ENCODE measurements at regions not wholly inside any gene's neighbourhood (a gene's known extent, or its start where the extent isn't known, plus 50 kb on each side); places are given as distances from the start of the nearest gene placed in this dataset.

DNA sequence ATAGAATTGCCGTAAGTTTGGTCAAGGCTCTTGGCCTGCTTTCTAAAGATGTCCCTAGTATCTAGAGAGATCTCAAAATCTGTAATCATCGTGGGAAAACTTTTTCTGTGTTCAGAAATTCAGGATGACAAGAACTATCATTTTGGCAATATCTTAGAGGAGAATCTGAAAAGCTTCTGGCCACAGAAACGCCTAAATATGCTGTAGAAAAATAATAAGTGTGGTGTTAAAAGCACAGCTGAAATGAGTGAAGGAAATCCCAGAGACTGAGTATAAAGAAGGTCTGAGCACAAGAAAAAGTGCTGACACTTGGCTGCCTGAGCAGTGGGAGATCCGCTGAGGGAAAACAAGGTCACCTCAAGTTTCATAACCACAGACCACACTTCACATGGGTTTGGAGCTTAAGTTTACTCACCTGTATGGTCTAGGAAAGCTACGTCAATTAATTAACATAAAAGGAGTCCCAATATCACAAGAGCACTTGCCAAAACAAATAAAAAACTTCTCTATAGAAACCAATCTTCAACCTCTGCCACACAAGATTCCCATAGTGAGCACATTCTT is 235.2 kb upstream of the IRF2BP2 start:
- Mint-ChIP-seq H3K9me3 (no peaks in the 10 kb centered on the region), H3K36me3 (peaks cover 0 to 5% of the 10 kb centered on the region in 2 donors), H3K27ac (peak overlapping the region; percentile 88 to 90)
- peak in 1 of 2 donors; percentile 55 for DNase-seq (ENCODE audit: low spot score in 2 of 2)
- peak; percentile 33 to 48 for ATAC-seq

DNA sequence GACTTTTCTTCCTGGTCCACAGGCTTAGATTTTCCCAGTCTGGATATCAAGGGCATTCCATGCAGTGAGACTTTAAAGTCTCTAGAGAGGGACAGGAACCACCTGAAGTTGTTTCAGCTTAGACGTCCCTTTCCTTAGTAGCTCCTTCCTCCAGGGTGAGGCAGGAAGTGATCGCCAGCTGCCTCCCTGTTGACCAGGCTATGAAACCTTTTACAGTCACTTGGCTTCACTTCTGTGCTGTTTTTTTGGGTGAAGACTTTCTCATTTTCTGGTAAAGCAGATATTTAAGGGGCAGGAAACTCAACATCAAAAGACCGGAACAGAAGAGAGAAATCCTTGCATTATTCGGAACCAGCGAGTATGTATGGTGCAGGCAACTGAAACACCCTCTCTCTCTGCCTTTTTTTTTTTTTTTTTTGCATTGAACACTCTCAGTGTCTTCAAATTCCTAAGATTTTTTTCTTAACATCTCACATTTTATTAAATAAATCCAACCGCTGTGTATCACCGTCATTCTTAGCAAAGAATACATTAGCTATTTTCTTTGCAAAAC is 234.6 kb upstream of the IRF2BP2 start:
- DNase-seq (ENCODE audit: low spot score in 2 of 2), result peak in 1 of 2 donors; percentile 21
- Mint-ChIP-seq H3K27ac (peak overlapping the region; percentile 88 to 90), H3K9me3 (no peaks in the 10 kb centered on the region), H3K36me3 (peaks cover 0 to 5% of the 10 kb centered on the region in 2 donors)
- ATAC-seq, result no peak

DNA sequence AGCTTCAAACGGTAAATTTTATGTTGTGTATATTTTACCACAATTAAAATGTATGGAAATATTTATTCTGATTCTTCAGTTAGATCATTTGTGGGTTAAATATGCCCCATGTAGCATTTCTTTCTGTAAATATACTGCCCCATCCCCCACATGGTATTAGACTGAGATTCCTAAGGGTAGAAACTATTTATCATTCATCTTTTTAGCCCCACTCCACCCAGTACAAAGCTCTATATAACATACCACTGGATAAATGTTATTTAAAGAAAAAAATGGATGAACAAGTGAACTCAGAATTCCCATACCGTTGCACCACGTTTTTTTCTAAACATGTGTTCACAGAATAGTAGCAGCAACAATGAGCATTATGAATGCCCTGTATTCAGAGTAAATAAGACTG is 234.0 kb upstream of the IRF2BP2 start:
- DNase-seq (ENCODE audit: low spot score in 2 of 2) (no peak), ATAC-seq (no peak)
- no peaks in the 10 kb centered on the region for H3K9me3 Mint-ChIP-seq
- peaks cover 0 to 5% of the 10 kb centered on the region in 2 donors for H3K36me3 Mint-ChIP-seq
- H3K27ac Mint-ChIP-seq, result peak overlapping the region; percentile 88 to 90

DNA sequence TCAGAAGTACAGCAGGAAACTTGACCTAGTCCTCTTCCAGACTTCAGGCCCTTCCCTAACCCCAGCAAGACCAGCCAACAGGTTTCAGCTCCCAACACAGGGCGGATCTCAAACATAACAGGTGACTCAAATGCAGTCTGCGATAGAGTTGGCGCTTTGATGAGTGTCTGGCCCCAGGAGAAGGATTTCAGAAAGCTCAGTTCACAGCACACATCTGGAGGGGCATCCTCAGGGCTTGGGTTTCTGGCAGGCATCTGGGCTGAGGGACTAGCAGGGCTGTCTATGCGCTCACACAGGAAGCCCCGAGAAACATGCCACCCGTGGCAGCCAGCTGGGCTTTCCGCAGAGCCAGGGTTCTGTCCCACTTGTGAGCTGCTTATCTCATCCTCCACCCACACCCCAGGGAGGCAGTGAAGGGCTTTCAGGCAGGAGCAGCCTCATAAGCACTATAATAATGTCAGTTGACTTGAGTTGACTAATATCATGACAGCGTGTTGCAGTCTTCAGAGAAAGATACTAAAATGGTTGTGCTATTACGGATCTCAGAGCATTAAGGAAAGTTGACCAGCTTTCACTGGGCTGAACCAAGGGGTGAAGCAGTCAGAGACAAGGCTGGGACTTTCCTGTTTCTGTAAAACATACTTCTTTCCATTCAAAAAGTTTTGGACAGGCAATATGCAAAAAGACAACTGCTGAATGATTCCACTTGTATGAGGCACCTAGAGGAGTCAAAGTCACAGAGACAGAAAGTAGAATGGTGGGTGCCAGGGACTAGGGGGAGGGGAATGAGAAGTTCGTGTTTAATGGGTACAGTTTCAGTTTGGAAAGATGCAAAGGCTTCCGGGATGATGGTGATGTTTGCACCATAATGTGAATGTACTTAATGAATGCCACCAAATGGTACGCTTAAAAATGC is 233.0 kb upstream of the IRF2BP2 start:
- H3K9me3 Mint-ChIP-seq, result peaks cover 0 to under 1% of the 10 kb centered on the region in 2 donors

DNA sequence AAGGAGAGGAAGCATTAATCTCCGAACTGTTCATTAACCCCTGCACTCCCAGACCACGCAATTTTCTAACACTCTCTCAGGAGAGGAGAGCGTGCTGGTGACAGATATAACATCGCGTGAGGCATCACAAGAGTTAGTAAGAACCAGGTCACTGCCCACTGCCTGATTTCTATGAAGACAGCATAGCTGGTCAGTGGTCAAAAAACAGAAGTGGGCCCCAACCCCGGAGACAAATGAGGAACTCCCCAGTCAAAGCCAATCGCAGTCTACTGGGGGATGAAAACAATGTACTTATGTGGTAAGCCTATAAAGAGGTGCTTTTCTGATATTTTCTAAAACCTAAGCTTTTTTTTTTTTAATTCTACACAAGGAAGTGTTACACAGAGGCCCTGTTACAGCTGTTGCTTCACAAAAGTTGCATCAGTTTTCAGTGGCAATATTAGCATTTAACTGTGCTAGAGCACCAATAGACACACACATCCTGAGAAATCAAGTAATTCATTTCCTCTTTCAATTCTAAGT is 231.8 kb upstream of the IRF2BP2 start:
- ATAC-seq (no peak), DNase-seq (ENCODE audit: low spot score in 2 of 2) (no peak)
- H3K9me3 Mint-ChIP-seq, result peaks cover 0 to 5% of the 10 kb centered on the region in 2 donors
- peak overlapping the region; percentile 15 to 90 for H3K27ac Mint-ChIP-seq
- peaks cover 0 to 5% of the 10 kb centered on the region in 2 donors for H3K36me3 Mint-ChIP-seq

More for the DNA sequence above, 233.0 kb upstream of the IRF2BP2 start:
- H3K36me3 Mint-ChIP-seq, result peaks cover 0 to 5% of the 10 kb centered on the region in 2 donors
- DNase-seq (ENCODE audit: low spot score in 2 of 2), result peak; percentile 81 to 86
- H3K27ac Mint-ChIP-seq, result peak overlapping the region; percentile 88 to 90
- peak; percentile 88 to 89 for ATAC-seq

DNA sequence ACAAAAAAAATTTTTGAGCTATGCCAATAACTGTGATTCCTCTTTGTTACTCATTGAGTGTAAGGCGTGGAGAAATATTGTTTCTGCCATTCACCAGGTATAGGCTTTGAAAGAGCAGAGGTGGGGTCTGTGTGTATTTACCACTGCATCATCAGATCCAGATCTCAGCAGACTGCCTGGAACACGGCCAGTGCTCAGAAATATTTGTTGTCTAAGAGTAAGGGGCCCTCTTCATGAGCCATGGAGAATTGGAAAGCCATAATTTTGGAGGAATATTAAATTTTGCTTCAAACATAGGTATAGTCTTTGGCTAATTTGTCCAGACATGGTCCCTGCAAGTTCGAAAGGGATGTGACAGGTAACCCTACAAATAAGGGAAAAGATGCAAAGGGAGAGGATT is 231.3 kb upstream of the IRF2BP2 start:
- H3K9me3 Mint-ChIP-seq, result peaks cover 0 to 8% of the 10 kb centered on the region in 2 donors
- ATAC-seq (no peak), DNase-seq (ENCODE audit: low spot score in 2 of 2) (no peak)
- H3K36me3 Mint-ChIP-seq, result peaks cover 0 to 5% of the 10 kb centered on the region in 2 donors
- peak overlapping the region in 1 of 2 donors; percentile 15 for H3K27ac Mint-ChIP-seq

DNA sequence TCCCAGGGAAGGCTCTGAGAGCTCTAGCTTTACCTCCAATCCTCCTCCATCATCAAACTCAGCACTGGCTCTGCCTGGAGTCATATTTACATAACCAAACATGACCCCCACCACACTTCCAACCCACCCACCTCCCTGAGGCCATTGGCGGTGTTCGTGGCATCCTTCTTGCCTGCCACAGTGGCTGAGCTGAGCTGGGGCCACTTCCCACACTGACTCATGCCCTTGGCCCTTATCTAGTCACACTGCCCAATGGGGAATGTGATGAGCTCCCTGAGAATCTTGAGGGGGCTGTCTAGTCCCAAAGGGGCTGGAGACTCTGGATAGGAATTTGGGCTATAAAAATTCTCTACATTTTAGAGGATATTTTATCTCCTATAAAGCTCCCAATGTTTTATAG is 230.9 kb upstream of the IRF2BP2 start:
- no peak for ATAC-seq
- Mint-ChIP-seq H3K9me3 (peaks cover 0 to 9% of the 10 kb centered on the region in 2 donors), H3K36me3 (peaks cover 0 to 5% of the 10 kb centered on the region in 2 donors), H3K27ac (no peak overlapping the region)
- no peak for DNase-seq (ENCODE audit: low spot score in 2 of 2)

DNA sequence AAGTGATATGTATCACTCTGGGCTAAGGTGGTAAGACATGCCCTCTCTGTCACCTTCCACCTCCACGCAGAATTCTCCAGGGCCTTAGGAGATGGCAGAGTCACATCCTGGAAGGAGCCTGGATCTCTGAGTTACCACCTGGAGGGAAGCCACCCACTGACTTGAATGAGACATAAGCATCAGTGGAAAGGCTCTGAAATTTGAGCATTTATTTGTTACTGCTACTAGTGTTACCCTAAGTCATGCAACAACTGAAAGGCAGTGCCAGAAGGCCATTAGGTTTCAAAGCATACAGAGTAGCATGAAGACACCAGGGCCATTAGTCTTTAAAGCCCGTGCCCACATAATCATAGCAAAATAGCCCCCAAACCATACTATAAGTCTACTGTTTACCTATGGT is 230.3 kb upstream of the IRF2BP2 start:
- ATAC-seq (no peak), DNase-seq (ENCODE audit: low spot score in 2 of 2) (no peak)
- Mint-ChIP-seq H3K36me3 (no peaks in the 10 kb centered on the region), H3K9me3 (peaks cover 0 to 9% of the 10 kb centered on the region in 2 donors), H3K27ac (no peak overlapping the region)

DNA sequence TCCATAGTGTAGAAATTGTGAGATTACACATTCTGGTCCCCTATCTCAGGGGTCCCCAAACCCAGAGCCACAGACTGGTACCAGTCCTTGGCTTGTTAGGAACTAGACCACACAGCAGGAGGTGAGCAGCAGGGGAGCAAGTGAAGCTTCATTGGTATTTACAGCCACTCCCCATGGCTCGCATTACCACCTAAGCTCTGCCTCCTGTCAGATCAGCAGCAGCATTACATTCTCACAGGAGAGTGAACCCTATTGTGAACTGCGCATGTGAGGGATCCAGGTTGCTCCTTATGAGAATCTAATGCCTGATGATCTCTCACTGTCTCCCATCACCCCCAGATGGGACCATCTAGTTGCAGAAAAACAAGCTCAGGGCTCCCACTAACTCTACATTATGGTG is 229.7 kb upstream of the IRF2BP2 start:
- Mint-ChIP-seq H3K27ac (peak overlapping the region in 1 of 2 donors; percentile 14), H3K9me3 (peaks cover 0 to 9% of the 10 kb centered on the region in 2 donors), H3K36me3 (no peaks in the 10 kb centered on the region)
- ATAC-seq (no peak), DNase-seq (ENCODE audit: low spot score in 2 of 2) (no peak)

DNA sequence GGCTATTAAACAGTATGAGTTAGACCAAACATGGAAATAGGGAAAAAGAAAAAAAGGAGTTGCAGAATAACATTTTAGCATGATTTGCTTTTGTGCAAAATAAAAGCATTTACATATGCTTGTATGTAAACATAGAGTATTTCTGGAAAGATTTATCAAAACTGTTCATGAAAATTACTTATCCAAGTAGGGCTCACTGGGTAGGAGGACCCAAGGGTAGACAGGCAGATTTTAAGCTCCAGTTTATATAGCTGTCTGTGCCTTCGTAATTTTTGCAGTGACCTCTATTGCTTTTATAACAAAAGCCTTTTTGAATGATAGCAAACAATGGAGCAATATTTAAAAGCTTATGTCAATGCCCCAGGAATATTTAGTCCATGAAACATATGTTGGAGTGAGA is 228.8 kb upstream of the IRF2BP2 start:
- Mint-ChIP-seq H3K36me3 (peaks cover 0 to 5% of the 10 kb centered on the region in 2 donors), H3K27ac (no peak overlapping the region), H3K9me3 (peaks cover 0 to 14% of the 10 kb centered on the region in 2 donors)
- ATAC-seq (no peak), DNase-seq (ENCODE audit: low spot score in 2 of 2) (no peak)

DNA sequence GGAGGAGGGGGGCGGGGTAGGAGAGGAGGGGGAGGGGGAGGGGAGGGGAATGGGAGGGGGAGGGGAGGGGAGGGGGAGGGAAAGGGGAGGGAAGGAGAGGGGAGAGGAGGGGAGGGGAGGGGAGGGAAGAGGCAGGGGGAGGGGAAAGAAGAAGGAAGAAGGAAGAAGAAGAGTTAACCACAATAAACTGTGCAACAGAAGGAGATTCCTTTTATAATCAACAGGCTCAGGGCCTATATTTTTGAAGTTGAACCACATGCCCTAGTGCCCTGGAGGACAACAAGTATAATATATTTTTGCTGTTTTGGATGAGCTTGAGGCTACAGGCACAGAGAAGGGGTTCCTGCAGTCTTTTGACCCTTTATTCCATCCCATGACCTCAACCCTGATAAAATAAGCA is 228.2 kb upstream of the IRF2BP2 start:
- no peak for DNase-seq (ENCODE audit: low spot score in 2 of 2)
- no peak overlapping the region for H3K27ac Mint-ChIP-seq
- ATAC-seq, result no peak
- peaks cover 0 to 14% of the 10 kb centered on the region in 2 donors for H3K9me3 Mint-ChIP-seq
- peaks cover 0 to 5% of the 10 kb centered on the region in 2 donors for H3K36me3 Mint-ChIP-seq

DNA sequence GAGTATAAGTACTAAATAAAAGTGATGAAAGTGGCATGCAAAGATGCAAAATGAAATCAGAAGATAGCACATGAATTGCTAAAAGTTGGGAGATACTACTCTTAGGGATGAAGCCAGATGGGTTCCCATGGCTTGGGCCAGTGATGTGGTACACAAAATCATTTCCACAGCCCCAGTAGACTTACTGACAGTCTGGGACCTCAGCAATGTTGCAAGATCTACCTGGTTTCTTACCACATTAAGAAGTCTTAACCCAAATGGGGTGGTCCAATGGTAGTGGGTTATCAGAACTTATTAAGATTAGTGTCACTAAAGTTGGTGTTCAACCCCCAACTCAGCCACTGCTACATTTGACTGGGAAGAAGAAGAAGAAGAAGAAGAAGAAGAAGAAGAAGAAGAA is 227.7 kb upstream of the IRF2BP2 start:
- no peak for DNase-seq (ENCODE audit: low spot score in 2 of 2)
- H3K27ac Mint-ChIP-seq, result peak overlapping the region in 1 of 2 donors; percentile 39
- no peak for ATAC-seq
- H3K9me3 Mint-ChIP-seq, result peaks cover 0 to 14% of the 10 kb centered on the region in 2 donors
- H3K36me3 Mint-ChIP-seq, result peaks cover 0 to 5% of the 10 kb centered on the region in 2 donors

DNA sequence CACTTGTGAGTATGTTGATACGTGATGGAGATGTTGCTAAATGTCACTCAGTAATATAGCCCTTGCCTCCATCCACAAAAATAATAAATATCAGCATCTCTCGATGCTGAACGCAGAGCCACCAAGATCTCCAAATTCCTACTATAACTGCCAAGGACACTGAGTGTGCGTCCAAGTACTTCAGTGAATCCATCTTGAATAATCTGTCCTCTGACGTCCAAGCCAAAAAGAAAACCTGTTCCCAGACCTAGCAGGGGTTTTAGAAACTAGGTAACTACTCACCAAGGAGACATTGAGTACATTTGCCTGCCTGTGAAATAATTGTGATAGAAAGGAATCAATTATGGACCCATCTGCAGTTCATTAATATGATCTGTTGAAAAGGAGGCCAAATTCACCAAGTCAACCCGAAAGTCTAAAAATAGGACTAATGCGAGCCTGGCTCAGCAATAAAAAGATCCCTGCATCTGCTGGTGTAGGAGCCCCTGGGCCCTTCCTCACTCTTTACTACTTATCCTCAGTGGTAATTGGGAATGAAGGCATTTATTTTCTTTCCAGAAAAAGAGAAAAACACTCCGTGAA is 226.9 kb upstream of the IRF2BP2 start:
- no peak for ATAC-seq
- Mint-ChIP-seq H3K36me3 (peaks cover 0 to 5% of the 10 kb centered on the region in 2 donors), H3K27ac (no peak overlapping the region), H3K9me3 (peaks cover 0 to 14% of the 10 kb centered on the region in 2 donors)
- DNase-seq (ENCODE audit: low spot score in 2 of 2), result no peak

DNA sequence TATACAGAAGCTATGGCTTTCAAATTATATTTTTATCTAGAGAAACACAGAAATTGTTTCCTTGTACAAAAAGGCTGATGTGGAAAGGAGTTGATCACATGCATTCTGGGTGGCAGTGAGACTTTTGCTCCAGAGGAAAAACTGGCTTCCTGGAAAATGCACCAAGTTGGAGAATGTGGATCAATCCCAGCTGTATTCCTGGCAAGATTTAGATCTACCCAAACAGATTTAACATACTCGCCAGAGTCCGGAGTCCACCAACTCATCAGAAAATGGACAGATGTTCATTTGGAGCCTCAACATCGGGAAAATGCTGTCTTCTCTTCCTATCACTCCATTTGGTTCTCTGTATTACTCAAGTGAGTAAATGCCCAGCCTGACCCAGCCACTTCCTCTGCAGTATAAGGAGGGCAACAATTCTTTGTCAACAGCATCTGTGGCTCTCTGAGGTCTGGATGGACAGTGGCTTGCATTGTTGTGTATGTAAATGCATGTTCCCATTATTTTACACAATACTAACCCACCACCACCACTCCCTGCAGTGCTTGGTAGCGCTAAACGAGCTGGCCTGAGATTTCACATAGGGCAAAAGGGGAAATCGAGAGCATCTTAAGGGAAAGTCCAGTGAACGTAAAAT is 226.2 kb upstream of the IRF2BP2 start:
- H3K9me3 Mint-ChIP-seq, result peaks cover 0 to 14% of the 10 kb centered on the region in 2 donors
- ATAC-seq, result no peak
- DNase-seq (ENCODE audit: low spot score in 2 of 2), result no peak
- peaks cover 0 to 5% of the 10 kb centered on the region in 2 donors for H3K36me3 Mint-ChIP-seq
- H3K27ac Mint-ChIP-seq, result no peak overlapping the region

DNA sequence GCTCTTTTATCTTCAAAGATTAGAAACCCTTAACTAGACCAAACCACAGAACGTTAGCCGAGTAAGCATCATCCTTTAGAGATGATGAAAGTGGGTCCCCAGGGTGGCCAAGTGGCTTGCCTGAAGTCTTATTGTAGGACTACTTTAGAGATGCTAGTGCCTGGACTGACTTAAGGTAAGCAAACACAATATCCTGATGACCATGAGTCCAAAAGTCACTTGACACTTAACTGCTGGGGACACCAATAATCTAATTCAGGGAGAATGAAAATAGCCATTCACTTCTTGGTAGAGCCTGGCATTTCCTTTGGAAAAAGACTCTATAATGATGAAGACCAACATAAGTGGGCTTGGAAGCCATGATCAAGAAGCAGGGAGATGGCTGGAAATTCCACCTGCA is 225.3 kb upstream of the IRF2BP2 start:
- ATAC-seq, result no peak

DNA sequence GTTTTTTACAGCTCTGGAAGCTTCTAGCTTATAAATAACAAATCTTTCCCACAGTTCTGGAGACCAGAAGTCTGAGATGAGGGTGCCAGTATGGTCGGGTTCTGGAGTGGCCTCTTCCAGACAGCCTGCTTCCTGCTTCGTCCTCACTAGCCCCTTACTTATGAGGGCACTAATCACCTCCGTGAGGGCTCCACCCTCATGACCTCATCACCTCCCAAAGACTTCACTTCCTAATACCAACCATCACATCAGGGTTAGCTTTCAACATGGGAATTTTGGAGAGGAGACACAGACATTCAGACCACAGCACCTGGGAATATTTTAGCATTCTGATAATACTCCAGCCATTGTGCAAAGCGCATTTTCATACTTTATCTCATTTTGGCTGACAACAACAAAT is 223.7 kb upstream of the IRF2BP2 start:
- Mint-ChIP-seq H3K9me3 (peaks cover 0 to 27% of the 10 kb centered on the region in 2 donors), H3K36me3 (peaks cover 0 to 26% of the 10 kb centered on the region in 2 donors), H3K27ac (no peak overlapping the region)
- DNase-seq (ENCODE audit: low spot score in 2 of 2), result no peak
- ATAC-seq, result no peak

More for the DNA sequence above, 225.3 kb upstream of the IRF2BP2 start:
- Mint-ChIP-seq H3K9me3 (peaks cover 0 to 18% of the 10 kb centered on the region in 2 donors), H3K36me3 (peaks cover 0 to 11% of the 10 kb centered on the region in 2 donors), H3K27ac (no peak overlapping the region)
- no peak for DNase-seq (ENCODE audit: low spot score in 2 of 2)

All from activated naive CD4-positive, alpha-beta T cell treated with anti-CD3 and anti-CD28 coated beads, Interleukin-2, amount 50 U/mL, for 72 hours (primary cell).